Colonic mucosa (tissue), 4 donors: ENCODE measurements at regions not wholly inside any gene's neighbourhood (a gene's known extent, or its start where the extent isn't known, plus 50 kb on each side); places are given as distances from the start of the nearest gene placed in this dataset.
A peak's percentile ranks its signal among the peaks of the same experiment; 100 is the strongest.
"Not testable (repeated sequence)": the region's sequence is repeated elsewhere in the genome, so short reads cannot be mapped to it uniquely, and the experiment has no call there.

Experiments
- DNase-seq: peaks from one replicate; pipeline ENCODE4 v3.0.0-alpha.2; 2020
- H3K27ac ChIP-seq: fragments of 200-600 bp; one replicate; pipeline ENCODE4 v1.8.0; 2021
- H3K27me3 ChIP-seq: fragments of 200-600 bp; one replicate; pipeline ENCODE4 v1.8.0; 2021
- H3K36me3 ChIP-seq: fragments of 200-600 bp; one replicate; pipeline ENCODE4 v1.8.0; 2021
- H3K4me1 ChIP-seq: fragments of 200-600 bp; one replicate; pipeline ENCODE4 v1.8.0; 2021; ENCODE audit warnings: mild to moderate bottlenecking
- H3K4me3 ChIP-seq: fragments of 200-600 bp; one replicate; pipeline ENCODE4 v1.8.0; 2021
- H3K9ac ChIP-seq, 2 donors: one replicate each; pipeline ENCODE4 v1.7.0; 2013; ENCODE audit warnings: control low read depth in 2 of 2, low read depth in 2 of 2, low read length in 2 of 2
- H3K9me3 ChIP-seq: fragments of 200-600 bp; one replicate; pipeline ENCODE4 v1.8.0; 2021
- intact Hi-C: fragments of 100-400 bp; cut with DNase I; formaldehyde crosslinking; loops from one replicate; pipeline ENCODE4 v1.14.1; 2022
- TF ChIP-seq, protein P1 (sequence below): fragments of 200-600 bp; IDR thresholded peaks from one replicate; pipeline ENCODE4 v1.8.0; 2022; ENCODE audit warnings: antibody characterized with exemption, mild to moderate bottlenecking
- donor health status: healthy.
- donor health status: DM: no; HTN: no; CAD: no.
- donor health status: DM: no; HTN: no; CAD: no.

DNA sequence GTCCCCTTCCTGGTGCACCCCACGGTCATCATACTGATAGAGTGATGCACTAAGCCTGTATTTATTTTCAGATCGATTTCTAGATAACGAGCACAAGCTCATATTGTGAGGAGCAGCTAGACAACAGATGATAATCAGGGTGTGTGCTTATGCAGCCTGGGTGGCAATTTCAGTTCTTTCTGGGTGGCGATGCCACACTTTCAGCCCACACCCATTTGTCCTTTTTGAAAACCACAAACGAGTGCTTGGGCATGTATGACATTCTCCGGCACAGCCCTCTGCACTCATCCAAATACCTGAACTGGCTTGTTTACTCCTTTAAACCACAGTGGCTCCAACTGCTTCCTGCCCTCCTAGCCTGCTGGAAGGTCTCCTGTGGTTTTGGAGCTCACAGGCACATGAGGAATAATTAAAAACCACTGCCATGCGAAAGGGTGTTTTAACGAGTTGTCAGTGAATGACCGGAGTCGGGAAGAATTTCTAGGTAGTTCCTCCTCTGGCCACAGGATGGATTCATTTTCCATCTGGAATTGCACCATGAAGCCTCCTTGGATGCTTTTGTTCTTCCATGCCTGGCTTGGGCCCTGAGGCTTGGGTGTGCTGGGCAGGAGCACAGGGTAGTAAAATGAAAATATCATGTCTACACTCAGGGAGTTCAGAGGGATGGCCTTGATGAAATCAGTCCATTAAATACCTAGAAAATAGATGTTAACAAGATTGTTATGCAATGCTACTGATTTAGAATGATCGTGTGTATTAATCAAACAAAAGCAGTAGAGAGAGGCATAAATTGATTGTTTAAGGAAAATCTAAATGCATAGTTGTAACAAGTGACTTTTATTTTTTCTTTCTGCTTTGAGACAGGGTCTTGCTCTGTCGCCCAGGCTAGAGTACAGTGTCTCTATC, 52.4 kb upstream of the ITGB1 start:
- no peak overlapping the region for H3K27ac ChIP-seq
- H3K27me3 ChIP-seq: no peaks in the 10 kb centered on the region
- no peak overlapping the region for H3K4me3 ChIP-seq
- TF ChIP-seq, protein P1, sequence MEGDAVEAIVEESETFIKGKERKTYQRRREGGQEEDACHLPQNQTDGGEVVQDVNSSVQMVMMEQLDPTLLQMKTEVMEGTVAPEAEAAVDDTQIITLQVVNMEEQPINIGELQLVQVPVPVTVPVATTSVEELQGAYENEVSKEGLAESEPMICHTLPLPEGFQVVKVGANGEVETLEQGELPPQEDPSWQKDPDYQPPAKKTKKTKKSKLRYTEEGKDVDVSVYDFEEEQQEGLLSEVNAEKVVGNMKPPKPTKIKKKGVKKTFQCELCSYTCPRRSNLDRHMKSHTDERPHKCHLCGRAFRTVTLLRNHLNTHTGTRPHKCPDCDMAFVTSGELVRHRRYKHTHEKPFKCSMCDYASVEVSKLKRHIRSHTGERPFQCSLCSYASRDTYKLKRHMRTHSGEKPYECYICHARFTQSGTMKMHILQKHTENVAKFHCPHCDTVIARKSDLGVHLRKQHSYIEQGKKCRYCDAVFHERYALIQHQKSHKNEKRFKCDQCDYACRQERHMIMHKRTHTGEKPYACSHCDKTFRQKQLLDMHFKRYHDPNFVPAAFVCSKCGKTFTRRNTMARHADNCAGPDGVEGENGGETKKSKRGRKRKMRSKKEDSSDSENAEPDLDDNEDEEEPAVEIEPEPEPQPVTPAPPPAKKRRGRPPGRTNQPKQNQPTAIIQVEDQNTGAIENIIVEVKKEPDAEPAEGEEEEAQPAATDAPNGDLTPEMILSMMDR: peak; percentile 24
- peak overlapping the region in 1 of 2 donors; percentile 34 for H3K9ac ChIP-seq
- intact Hi-C loops: loop anchor here (10.0 kb wide), 1 partner anchor 144 kb away; no protein-coding TSS in a partner anchor
- no peaks in the 10 kb centered on the region for H3K36me3 ChIP-seq
- no peak for DNase-seq
- H3K4me1 ChIP-seq: no peaks in the 10 kb centered on the region
- no peaks in the 10 kb centered on the region for H3K9me3 ChIP-seq

DNA sequence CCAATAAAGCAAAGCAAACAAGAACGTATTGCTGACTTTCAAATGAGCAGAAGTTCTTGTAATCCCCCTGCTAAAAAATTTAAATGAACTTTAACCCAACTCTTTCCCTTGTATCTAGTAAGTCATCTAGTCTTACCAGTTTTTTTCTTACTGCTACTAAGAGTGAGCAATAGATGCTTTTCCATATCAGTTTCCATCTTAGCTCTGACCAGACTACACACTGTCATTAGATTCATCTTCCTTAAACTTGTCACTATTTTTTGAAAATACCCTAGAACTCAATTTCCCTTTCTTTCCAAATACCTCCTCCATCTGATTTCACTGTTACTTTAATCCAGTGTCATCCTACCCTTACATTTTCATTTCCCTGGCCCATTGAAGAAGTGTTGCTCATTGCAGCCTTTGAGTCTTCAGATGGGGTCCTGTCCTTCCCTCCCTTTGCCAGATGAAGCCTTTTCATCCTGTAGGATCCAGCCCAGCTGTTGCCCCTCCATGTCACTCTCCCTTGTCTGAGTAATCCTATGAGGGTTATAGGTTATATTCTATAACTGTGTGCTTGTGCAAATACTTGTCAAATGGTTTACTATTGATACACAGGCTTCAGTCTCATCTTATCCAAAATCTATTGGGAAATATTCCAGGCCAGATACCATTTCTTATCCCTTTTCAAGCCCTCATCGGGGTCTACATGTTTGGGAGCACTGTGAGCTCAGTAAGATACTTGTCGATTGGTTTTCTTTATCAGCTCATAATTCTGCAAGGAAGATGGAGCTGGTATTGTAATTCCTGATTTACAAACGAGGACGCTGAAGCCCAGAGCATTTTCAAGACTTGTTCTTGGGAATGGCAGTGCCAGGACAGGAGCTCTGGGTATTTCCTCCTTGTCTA, 51.5 kb upstream of the ITGB1 start:
- no peak for DNase-seq
- H3K27ac ChIP-seq: no peak overlapping the region
- no peak overlapping the region for H3K4me3 ChIP-seq
- H3K27me3 ChIP-seq: no peaks in the 10 kb centered on the region
- H3K36me3 ChIP-seq: no peaks in the 10 kb centered on the region
- intact Hi-C loops: loop anchor here (2.0 to 10.0 kb wide), 2 partner anchors 145 to 215 kb away; no protein-coding TSS in a partner anchor
- TF ChIP-seq, protein P1: no peak
- no peaks in the 10 kb centered on the region for H3K4me1 ChIP-seq
- H3K9ac ChIP-seq: peak overlapping the region in 1 of 2 donors; percentile 34
- H3K9me3 ChIP-seq: no peaks in the 10 kb centered on the region

DNA sequence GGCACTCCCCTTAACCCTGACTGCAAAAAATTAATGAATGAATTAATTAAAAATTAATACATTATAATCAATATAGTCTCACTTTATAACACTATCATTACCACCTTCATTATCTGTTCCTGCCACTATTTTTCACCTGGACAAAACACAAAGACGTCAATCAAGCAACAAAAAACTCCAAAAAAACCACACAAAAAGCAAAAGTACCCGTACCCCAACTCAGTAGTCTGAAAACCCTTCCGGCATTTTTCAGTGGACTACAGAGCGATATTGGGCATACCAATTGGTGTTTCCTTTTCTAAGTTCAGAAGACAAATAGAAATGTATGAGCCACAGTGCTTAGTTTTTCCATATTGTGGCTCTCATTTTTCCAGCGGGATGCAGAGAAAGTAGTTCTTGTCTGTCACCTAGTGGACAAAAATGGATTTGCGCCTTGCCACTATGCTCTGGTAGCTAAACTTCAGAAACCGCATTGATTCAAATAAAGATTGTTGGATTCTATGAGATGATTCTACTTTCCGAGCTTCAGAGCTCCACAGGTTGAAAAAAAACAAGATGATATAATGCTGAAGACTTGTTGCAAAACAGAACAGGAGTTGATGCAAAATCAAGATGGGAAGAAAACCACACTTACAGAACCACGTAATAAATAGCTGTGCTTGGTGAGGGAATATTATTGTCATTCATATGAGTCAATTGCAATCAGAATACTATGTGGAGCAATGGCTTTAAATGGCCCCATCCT, 50.6 kb upstream of the ITGB1 start:
- TF ChIP-seq, protein P1: peak; percentile 99
- H3K36me3 ChIP-seq: no peaks in the 10 kb centered on the region
- peak; percentile 83 for DNase-seq
- no peak overlapping the region for H3K9ac ChIP-seq
- H3K4me1 ChIP-seq: no peaks in the 10 kb centered on the region
- intact Hi-C loops: loop anchor here (2.0 kb wide), 1 partner anchor 214 kb away; no protein-coding TSS in a partner anchor
- H3K27me3 ChIP-seq: no peaks in the 10 kb centered on the region
- H3K9me3 ChIP-seq: no peaks in the 10 kb centered on the region
- no peak overlapping the region for H3K4me3 ChIP-seq
- H3K27ac ChIP-seq: no peak overlapping the region

DNA sequence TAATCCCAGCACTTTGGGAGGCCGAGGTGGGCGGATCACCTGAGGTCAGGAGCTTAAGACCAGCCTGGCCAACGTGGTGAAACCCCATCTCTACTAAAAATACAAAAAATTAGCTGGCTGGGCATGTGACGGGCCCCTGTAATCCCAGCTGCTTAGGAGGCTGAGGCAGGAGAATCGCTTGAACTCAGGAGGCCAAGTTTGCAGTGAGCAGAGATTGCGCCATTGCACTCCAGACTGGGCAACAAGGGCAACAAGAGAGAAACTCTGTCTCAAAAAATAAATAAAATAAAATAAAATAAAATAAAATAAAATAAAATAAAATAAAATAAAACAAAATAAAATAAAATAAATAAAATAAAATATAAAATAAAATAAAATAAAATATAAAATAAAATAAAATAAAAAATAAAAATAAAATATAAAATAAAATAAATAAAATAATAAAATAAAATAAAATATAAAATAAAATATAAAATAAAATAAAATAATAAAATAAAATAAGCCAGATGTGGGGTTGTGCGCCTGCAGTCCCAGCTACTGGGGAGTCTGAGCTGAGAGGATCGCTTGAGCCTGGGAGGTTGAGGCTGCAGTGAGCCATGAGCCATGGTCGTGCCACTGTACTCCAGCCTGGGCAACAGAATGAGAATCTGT, 49.8 kb upstream of the ITGB1 start:
- not testable (repeated sequence) for H3K27ac ChIP-seq, H3K27me3 ChIP-seq, H3K36me3 ChIP-seq, H3K4me3 ChIP-seq, DNase-seq, H3K4me1 ChIP-seq, H3K9ac ChIP-seq, H3K9me3 ChIP-seq
- intact Hi-C loops: loop anchor here (2.0 kb wide), 1 partner anchor 213 kb away; no protein-coding TSS in a partner anchor
